Stimulated activated CD8-positive, alpha-beta memory T cell treated with anti-CD3 and anti-CD28 coated beads, Interleukin-2, amount 100 ng/mL, for 1 hour (primary cell): ENCODE measurements at regions not wholly inside any gene's neighbourhood (a gene's known extent, or its start where the extent isn't known, plus 50 kb on each side); places are given as distances from the start of the nearest gene placed in this dataset.
"Not testable (repeated sequence)": the region's sequence is repeated elsewhere in the genome, so short reads cannot be mapped to it uniquely, and the experiment has no call there.

ENCODE experiments used
- DNase-seq, 2 donors: peaks; one replicate each; pipeline ENCODE4 v3.0.0-alpha.2; 2020; ENCODE audit warnings: low read depth in 2 of 2

DNA sequence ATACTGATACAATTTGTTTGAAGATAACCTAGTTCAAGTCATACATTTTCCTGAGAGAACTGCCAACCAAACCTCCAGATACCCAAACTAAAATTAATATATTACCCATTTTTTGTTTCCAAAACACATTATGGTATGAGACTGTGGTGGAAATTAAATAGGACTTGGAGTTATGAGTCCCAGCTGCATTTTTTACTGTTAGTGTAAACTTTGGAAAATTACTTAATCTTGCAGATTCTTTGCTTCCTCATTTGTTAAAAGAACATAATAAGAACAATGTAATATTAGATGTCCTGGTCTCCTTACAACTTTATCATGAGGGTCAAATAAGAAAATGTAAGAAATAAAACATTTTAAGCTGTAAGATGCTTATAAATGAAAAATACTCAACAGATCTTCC is 98.2 kb upstream of the TRIB2 start:
- DNase-seq = no peak

DNA sequence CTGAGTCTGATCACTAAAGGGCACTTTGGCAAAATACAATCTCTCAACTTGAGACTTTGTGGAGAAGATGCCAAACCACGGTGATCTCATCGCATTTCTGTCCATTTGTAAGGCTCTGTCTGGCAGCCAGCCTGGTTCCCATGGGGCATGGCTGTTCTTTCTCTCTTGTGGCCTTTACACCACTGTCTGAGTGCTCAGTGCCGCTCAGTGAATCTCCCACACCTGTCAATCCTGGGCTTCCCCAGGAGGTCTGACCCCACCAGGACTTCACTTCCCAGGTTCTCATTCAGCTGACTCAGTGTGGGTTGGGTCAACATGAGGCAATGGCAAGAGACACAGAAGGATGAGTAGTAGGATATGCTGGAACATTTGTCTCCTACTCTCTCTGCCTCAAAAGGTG is 96.8 kb upstream of the TRIB2 start:
- no peak for DNase-seq

DNA sequence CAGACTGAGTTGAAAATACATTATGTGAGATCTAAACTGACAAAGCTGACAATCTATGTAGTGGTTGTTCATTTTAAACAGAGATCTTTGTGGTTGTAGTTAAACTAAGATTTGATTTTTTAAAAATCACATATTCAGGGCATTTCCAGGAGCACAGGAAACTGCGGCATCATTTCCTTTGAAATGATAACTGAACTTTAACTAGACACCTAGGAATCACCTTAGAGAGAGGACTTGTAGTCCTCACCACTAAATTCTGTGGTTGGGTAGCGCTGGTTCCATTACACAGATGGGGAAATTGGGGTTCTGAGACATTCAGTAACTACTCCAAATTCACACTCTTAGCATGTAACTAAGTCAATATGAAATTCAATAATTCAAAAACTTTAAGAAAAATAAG is 96.0 kb upstream of the TRIB2 start:
- no peak for DNase-seq

DNA sequence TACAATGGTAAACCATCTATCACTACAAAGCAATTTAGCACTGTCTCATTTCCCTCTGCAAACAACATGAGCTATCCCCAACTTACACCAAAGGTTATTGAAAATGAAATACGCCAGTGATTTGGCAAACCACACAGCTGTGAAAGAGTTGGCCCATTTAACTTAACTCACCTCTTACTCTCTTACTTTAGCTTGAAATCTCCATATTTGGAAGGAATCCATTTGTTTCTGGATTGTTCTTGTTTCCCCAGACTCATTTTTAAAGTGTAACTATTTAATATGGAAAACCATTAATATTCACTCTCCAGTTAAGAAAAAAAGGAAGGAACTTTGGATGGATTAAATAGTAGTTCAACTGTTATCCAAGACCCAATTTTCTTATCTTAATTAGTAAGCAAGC is 93.7 kb upstream of the TRIB2 start:
- no peak for DNase-seq

DNA sequence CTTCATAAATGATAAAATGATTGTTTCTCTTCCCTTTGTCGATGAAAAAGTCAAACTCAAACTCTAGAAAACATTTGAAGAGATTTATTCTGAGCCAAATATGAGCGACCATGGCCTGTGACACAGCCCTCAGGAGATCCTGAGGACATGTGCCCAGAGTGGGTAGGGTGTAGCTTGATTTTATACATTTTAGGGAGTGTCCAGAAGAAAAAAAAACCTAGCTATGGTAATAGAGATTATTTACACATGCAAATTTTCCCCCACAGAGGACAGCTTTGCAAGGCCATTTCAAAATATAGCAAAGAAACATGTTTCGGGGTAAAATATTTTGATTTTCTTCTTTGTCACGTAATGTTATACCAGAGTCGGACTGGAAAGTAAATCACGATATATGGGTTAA is 92.4 kb upstream of the TRIB2 start:
- DNase-seq = no peak

DNA sequence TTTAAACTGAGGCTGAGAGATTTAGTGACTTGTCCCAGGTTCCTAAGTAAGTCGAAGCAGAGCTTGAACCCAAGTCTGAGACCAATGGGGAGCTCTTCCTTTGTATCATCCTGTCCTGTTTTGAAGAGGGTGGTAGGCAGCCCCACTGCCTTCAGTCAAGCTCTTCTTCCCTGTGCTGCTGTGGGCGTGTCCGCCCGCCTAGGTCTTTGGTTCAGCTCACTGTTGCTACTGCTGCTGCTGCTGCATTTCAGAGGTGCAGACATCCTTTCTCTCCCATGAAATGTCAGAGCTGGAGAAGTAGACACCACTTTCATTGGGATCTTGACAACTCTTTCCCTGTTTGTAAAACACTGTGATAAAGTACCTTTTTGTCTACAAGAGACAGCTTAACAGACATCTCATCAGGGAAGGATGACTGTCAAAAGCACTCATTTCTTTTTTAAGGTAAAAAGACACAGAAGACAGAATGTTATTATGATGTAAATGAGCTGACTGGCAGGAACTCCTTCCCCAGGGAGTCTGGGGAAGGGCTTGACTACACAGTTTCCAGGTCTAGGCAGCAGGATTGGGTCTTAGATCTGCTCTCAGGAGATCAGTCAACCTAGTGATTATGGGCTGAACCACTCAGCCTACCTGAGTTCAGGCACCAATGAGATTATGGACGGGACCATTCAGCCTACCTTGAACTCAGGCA is 91.7 kb upstream of the TRIB2 start:
- DNase-seq = no peak

DNA sequence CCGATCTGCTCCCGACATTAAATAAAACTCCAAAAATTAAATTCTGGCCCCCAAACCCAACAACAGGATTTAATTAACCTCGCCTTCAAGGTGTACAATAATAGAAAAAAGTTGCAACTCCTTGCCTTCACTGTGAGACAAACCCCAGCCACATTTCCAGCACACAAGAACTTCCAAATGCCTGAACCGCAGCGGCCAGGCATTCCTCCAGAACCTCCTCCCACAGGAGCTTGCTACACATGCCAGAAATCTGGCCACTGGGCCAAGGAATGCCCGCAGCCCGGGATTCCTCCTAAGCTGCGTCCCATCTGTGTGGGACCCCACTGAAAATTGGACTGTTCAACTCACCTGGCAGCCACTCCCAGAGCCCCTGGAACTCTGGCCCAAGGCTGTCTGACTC is 88.2 kb upstream of the TRIB2 start:
- not testable (repeated sequence) for DNase-seq

DNA sequence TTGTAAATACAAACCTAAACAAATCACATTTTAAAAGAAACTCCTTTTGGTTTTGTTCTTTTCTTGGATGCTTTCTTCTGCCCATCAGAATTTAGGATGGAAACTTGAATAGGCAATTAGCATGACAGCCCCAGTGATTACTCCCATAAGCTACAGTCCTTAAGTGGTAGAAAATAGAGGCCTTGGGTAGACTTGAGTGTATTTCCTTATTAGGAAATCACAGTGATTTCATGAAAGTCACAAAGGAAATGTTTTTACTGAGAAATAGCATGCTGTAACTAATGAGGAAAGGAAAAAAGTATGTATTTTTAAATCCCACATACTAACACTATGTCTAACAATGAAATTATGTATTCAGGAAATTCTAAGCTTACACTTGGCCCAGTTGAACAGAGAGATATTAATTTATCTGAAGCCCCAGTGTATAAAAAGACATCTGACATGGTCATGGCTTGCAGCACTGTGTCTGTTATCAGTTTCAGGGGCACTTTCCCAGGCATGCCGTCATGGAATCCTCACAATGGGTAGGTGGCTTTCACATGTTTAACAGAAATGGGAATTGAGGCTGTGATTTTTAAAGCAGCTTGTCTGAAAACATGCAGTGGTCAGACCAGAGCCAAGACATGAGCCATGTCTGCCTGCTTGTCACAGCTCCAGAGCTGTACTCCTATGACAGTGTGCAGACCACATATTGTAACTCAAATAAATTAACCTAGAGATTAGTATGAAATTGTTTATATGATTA is 79.7 kb upstream of the TRIB2 start:
- no peak for DNase-seq

DNA sequence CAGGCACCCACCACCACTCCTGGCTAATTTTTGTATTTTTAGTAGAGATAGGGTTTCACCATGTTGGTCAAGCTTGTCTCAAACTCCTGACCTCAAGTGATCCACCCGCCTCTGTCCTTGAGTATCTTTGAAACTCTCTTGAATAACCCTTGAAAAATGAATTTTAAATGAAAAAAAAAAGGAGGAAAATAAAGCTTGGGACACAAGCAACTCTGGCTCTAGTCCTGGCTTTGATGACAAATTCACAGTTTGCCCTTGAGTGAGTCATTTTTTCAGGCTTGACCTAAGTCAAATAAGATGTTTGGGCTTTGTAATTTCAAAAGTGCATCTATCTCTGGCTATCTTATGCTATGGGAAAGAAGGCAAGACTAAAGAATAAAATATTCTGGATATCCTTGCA is 79.0 kb upstream of the TRIB2 start:
- no peak for DNase-seq

DNA sequence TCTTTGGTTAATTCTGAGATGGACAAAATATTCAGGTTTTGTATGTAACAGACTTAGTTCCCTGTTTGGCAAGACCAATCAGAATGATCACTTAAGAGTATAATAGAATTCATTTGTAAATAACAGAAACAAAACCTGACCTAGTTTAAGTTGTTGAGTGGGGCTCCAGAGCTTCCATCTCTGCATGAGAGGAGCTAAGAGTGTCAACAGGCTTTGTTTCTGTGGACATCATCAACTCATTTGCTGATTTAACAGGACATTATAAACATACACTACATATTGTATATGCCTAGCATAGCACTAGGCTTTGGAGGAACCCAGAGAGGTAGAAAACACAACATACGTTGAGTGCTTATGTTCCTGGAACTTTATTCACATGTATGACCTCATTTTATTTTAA is 75.3 kb upstream of the TRIB2 start:
- DNase-seq = no peak

DNA sequence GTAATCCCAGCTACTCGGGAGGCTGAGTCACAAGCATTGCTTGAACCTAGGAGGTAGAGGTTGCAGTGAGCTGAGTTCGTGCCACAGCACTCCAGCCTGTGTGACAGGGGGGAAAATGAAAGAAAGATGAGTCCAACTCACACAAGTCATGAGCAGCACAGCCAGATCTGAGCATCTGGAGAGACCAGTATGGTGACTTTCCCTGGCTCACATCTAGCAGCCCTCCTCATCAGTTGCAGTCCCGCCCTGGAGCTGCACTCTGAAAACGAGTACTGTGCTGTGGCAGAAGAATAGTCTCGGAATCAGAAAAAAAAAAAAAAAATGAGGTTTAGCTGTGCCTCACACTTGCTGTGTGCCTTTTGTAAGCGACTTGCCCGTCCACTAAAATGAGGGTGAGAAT is 74.4 kb upstream of the TRIB2 start:
- DNase-seq = no peak

DNA sequence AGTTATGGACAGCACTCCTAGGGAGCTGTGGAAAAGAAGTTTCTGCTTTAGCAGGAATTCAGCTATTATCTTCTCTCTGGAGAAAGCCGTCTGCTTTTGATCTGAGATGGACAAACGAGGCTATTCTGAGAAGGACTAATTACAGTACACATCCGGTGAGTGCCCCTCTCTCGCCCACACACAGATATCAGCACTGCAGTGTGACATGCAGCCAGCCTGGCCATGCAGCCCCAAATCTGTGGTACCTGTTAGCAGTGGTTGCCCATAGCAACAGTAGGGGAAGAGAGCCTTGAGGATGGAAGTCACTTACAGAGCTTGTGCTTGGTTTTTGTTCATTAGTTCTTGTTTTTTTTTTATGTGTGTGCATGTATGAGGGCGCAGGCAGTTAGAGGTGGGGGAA is 73.9 kb upstream of the TRIB2 start:
- no peak for DNase-seq

DNA sequence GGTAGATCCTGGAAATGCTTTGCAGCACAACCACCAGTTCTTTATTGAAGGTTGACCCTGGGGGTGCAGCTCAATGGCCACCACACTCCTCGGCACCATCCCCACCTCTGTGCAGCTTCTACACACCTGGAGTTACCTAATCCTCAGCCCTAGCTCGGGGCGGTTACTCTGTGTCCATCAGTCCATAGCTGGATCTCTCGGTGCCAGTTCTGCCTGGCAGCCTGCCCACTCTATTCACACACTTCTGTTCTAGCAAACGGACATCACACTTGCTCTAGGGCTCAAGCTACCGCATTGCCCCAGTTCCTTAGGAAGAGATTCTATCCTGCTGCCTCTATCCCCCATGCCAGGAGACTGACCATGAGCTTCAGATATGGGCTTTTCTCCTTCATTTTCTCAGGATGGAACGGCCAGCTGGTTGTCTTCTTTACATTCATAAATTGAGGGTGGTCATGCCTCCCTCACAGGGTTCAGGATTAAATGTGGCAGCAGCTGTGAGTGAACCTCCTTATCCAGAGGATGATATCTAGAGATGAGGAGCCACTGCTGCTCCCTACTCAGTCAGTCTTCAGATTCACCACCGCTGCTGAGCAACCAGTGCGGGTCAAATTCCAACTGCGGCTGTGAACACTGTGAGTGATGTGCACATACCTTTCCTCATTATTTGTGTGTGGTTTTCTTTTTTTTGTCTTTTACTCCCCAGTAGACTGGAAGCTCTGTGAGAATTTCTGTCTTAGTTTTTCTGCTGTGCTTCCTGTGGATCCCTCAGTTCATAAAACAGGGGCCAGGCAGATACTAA is 66.9 kb upstream of the TRIB2 start:
- no peak for DNase-seq

DNA sequence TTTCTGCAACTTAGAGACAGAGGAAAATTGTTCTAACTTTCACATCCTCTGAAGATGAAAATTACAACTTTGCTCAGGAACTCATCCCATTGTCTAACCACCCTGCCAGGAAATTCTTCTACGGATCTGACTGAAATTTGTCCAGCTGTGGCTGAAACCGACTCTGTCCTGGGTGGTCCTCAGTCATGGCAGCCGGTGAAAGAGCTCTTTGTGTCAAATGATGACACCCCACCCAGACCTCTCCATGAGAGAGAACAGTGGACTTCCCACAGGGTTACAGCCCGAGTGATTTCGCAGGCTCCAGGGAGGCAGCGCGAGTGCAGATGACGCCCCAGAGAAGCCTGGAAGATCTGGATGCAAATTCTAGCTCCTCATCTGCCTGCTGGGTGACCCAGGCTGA is 65.1 kb upstream of the TRIB2 start:
- no peak for DNase-seq

DNA sequence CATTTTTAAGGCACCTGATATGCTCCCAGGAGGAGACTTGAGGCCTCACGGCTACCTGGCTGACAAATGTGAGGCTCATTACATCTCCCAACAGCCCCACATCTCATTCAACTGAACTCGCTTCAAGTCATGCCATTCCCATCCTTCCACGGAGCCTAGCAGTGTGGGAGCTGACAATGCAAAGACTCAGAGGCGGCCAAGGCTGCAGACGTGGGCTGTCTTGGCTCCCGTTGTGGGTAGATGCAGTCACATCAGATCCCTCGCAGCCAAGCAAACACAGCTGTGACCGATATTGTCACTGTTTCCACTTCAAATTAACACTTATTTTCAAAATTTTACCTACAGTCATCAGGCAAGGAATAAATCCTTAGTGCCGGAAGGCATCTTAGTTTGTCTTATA is 64.0 kb upstream of the TRIB2 start:
- no peak for DNase-seq

DNA sequence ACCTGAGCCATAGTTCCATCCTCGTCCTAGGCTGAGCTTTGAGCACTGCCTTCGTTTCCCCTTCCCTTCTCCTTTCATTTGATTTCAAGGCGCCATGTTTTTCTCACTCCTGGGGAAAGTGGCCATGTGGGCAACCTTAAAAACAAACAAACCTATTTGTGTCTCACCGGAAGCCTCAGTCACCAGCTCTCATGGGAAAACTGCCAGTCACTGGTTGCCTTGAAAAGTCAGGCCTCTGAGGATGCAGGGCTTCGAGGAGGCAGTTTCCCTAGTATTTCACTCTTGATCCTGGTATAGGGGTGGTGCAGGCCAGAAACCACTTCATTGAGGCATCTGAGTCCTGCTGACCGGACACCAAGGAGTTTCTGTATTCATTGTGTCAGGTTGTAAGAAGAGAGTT is 59.2 kb upstream of the TRIB2 start:
- no peak for DNase-seq

DNA sequence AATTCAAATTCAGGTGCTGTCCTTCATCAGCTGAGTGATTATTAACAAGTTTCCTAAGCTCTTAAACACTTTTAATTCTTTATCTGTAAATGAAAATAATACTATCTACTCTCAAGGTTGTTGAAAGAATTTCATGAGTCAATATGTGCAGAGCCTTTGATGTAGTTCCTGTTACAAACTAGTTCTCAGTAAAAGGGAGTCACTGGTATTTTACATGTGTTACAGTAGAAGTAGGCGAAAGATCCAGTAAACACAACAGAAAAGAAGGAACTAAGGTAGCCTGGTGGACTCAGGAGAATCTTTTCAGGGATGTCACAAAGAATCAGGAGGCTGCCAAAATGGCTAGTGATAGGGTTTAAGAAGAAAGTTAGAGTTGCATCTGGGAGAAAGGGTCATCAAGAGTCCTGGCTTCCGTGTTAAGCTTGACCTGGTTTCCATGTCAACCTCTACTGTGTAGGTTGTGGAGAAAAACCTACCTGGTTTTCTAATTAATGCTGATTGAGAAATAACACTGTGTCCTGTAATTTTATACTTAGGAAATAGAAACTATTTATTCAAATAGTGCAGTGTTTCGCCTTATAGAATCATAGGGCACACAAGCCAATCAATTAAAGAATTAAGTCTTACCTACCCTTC is 58.3 kb upstream of the TRIB2 start:
- no peak for DNase-seq

DNA sequence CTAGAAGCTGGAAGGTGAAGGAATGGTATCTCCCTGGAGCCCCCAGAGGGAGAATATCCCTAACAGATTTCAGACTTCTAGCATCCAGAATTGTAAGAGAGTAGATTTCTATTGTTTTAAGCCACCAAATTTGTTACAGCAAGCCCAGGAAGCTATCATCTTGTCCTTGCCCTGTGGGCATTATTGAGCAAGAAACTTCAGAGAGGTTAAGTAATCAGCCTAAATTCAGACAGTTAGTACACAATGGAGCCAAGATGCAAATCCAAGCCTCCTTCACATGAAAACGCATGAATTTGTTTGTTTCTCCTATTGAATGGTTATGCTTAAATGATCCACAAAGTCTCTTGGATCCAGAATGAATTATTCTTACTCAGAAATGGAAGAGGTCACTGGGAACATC is 55.2 kb upstream of the TRIB2 start:
- no peak for DNase-seq

DNA sequence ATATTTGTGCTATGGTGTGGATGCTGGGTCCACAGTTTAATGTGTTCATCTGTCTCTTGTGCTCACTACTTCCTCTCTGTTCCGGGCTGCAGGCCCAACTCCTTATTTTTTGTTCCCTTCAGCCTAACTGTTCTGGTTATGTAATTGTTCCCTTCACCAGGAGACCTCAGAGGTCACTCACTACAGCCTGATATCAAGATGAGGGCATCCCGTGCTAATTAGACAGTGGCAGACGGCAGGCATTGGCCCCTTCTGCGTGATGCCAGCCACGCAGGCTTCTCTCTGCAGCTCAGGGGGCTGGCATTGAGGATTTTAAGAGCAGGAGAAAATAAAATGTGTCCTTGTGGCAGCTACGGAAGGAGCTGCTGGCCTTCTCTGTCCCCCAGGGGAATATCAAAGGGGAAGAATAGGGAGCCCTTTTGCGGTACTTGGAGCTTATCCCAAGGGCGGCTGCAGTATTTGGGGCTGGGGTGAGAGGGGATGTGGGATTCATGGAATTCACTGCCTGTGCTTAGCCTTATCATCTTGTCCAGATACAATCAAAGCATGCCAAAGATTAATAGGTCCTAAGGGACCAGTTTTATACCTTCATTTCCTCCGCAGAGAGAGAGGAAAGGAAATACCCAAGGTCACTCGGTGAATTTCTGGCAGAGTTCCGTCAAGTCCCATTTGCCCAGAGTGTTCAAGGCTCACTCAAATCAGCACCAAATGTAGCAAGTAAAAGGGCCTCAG is 53.3 kb upstream of the TRIB2 start:
- DNase-seq = no peak

DNA sequence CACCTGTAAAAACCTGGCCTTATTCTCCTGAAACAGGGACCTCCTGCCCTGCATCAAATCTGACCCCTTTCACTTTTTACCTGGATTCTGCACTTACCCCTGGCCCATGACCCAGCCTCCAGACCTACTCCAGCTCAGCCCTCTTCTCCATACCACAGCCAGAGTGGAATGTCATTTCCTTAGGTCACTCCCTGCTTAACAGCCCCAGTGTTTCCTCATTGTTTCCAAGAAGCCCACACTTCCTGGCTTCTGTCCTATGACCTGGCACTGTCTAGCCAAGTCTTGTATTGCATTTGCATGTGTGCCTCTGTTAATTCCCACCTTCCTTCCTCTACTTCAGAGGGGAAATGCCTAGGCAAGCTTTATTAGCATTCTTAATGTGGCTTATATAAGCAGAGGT is 51.4 kb upstream of the TRIB2 start:
- DNase-seq = no peak

DNA sequence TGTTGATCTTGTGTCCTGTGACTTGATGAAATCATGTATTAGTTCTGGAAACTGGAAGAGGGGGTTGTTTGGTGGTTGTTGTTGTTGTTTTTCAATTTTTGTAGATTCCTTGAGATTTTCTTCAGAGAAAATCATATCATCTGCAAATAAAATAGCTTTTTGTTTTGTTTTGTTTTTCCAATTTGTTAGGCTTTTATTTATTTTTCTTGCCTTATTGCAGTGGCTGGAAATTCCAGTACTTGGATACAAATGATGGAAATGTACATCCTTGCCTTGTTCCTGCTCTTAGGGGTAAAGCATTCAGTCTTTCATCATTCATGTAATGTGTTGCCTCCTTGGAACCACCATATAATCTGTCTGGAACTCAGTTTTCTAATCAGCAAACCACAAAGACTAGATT is 50.3 kb upstream of the TRIB2 start:
- no peak for DNase-seq
